LNCAP (cell line): ENCODE measurements at regions not wholly inside any gene's neighbourhood (a gene's known extent, or its start where the extent isn't known, plus 50 kb on each side); places are given as distances from the start of the nearest gene placed in this dataset.

Experiments used
- CTCF ChIP-seq: fragments of 450-650 bp; IDR thresholded peaks from 2 replicates; pipeline ENCODE4 v1.5.1; 2017; ENCODE audit warnings: mild to moderate bottlenecking

- TF ChIP-seq CTCF: no peak
These were observed 151.2 kb upstream of the CD180 start for GRCh38 chr5:67347821-67348220.

DNA sequence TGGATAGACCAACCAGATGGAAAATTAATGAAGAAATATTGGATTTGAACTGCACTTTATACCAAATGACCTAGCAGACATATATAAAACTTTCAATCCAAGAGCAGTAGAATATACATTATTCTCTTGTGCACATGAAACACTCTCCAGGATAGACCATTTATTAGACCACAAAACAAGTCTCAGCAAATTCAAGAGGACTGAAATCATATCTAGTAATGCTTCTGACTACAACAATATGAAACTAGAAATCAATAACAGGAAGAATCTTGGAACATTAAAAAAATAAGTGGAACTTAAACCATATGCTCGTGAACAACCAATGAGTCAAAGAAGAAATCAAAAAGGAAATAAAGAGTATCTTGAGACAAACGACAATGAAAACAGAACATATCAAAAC, 150.0 kb upstream of the CD180 start:
- no peak for TF ChIP-seq CTCF

GRCh38 chr5:67344870-67345269, 148.3 kb upstream of the CD180 start:
- TF ChIP-seq CTCF: no peak

GRCh38 chr5:67343835-67344234, 147.2 kb upstream of the CD180 start:
- TF ChIP-seq CTCF: no peak

DNA sequence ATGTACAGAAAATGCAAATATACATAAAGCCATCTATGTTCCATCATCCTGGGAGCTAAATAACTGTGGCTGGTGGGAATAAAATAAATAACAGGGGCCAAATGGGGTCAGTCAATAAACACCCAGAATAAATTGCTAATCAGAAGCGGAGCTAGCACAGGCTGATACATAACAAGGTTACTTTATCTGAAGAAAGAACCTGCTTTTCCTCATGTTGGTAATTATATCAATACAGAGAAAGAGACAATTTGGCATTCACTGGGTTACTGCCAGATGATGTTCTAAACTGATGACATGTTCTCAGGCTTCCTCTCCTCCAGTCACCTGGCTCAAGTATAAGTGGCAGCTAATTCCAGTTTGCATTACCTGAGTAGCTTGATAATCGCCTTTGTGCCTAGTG, 144.9 kb upstream of the CD180 start:
- no peak for TF ChIP-seq CTCF

DNA sequence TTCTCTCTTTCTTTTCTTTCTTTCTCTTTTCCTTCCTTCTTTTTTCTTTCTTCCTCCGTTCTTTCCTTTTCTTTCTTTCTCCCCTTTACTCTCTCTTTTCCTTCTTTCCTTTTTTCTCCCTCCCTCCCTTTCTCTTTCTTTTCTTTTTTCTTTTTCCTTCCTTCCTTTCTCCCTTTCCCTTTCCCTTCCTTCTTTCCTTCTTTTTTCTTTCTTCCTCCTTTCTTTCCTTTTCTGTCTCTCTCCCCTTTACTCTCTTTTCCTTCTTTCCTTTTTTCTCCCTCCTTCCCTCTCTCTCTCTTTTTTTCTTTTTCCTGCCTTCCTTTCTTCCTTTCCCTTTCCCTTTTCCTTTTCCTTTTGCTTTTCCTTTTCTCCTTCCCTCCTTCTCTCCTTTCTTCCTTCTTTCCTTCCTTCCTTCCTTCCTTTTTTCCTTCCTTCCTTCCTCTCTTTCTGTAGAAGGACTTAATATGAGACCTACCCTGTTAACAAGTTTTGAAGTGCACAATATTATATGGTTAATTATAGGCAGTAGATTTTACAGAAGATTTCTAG, 142.7 kb upstream of the CD180 start:
- no peak for TF ChIP-seq CTCF

DNA sequence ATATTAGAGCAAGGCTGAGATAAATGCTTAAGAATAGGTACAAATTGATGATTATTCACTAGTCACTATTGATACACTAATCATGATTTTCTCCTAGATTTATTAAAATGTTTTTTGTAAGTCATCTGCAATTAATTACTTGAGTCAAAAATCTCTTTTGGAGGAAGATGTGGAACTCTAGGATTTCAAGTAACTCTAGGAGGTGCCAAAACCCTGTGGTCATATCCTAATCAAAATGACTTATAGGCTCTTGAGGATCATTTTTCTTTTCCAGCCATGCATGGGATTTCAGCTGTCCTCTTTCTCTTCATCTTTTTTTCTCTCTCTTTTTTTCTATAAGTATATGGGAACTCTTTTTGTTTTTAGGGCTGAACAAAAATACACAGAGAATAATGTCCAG, 141.8 kb upstream of the CD180 start:
- no peak for TF ChIP-seq CTCF

DNA sequence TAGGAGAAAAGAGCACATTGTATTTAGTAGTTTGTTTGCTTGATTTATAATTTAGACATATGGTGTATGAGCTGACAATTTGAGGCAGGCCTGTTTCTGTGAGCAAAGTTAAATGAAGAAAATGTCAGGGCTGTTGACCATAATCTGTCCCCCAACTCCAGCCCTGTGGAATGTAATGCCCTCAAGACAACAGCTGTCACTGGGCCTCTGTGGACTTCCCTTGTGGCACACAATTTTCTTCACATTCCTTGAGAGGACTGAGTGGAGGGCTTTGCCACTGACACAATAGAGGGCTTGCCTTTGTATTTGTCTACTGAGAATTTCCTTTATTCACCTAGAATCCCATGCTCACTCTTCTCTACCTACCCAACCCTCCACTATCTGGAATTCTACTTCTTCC, 141.2 kb upstream of the CD180 start:
- TF ChIP-seq CTCF: no peak
